Amygdala (tissue), 56 donors: ENCODE measurements at regions not wholly inside any gene's neighbourhood (a gene's known extent, or its start where the extent isn't known, plus 50 kb on each side); places are given as distances from the start of the nearest gene placed in this dataset.

ENCODE experiments used
- DNase-seq, 56 donors: peaks; one replicate each; lab custom pipeline; 2025; lab: John Stamatoyannopoulos, UW

DNA sequence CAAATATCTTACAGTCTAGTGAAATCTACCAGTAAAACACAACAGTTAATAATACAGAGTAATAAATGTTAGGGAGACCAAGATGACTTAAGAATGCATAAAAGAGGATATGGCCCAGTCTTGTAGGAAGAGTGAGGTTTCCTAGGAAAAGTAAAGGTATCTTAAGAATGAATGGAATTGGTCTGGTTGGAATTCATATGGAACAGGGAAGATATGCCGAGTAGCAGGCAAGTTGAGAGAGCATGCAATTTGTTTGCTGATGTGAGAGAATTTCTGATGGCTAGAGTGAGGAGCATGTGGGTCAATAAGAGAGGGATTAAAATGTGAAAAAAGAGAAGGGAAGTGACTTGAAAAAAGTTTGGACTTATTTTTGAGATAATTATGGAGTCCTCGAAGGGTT is 512.9 kb upstream of the ZEB2 start:
- no peak for DNase-seq

DNA sequence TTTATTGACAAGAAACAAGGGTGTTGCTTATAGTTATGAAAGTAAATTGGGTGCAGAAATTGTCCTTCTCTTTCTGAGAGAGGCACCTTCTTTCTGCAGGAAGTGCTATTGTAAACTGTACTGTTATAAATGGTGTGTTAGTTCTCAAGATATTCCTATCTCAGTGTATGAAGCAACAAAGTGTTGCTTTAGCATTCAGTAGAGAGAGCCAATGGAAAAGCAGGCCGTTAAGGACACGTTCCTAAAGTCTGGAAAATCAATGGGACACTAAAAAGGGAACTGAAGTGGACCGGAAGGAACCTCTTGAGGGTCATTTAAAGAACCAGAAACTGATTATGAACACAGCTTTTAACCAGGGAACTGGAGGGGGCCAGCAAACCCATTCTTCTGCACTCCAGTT is 510.0 kb upstream of the ZEB2 start:
- no peak for DNase-seq

DNA sequence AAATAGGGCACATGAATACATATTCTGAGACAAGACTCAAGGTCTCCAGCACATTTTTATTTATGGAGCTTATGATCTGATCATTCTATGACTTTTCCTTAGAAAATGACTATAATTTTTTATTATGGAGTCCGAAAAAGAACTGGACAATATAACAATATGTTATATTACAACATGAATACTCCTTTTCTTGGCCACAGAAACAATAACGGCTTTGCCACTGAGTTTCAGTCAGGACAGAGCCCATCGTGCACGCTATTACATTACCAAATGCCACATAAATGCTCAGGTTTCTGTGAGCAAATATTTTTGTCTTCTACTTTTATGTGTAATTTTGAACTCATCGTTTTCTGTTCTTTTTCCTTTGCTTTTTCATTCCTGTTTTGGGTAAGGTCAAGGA is 509.2 kb upstream of the ZEB2 start:
- DNase-seq = no peak

DNA sequence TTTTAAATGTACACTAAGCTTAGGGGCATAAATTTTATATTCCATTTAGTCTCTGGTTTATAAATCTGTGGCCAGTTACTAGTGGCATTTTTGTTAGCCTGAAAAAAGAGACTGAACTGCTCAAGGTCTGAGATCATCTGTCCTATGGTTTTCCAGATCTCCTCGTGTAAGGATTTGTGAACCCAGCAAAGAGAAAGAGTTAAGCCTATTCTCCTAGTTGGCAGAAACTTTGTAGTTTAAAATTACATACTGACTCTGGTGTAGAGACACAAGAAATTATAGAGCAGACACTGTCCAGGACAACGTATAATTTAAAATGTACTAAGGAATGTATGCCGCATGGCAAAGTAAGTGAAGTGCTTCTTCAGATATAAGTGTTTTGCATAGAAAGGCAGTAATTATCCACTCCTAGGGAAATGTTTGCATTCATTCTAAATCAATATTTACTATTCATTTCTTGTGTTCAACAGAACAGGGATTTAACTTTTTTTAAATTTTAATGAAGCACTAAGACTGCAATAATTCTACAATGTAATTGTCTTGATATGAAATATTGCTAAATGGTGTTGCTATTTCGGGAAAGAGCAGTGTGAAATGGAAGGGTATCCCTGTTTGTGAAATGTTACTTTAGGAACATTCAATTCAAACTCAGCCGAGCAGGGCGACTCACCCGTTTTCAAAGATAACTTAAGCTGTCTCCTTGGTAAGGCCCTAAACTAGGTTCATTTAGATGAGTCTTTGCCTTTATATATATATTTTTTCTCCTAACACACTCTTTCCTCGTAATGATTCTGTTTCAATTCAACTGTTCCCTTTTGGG is 508.4 kb upstream of the ZEB2 start:
- no peak for DNase-seq

DNA sequence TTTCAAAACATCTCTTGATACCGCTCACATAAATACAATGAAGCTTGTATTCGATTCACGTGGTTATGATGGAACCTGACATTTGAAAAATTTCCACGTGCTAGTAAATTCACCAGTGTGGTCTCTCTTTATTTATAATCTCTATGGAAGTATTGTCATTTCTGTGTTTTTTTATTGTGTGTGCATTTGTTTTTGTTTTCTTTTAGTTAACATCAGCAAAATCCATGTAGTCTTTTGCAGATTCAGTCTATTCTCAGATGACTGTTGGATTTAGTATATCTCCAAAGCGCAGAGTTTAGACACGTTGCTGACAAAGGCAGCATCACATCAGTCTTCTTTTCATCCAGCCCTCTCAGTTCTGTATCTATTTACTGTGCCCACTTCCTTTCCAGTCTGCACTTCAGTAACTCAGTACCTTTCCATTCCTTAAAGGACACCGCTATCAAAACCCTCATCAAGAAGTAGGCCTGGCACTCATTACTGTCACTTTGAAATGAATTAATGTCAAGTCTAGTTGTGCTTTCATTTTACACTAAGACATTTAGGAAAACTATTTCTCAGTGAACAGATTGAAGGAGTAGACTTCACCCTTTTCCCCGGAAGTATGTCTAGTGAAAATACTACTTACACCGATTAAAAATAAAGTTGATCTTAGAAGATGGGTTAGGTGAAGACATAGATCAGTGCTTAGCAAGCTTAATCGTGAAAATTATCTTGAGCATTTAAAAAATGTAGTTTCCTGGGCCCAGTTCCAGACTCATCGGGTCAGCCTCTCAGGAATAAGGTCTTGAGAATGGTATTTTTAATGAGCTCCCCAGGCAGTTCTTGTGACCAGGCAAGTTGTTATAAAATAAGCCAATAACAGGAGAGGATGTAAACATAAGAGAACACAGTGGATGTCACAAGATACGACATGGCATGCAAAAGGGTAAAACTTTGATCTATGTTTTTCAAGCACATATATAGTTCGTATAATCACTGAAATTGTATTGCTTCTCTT is 506.8 kb upstream of the ZEB2 start:
- DNase-seq = no peak

DNA sequence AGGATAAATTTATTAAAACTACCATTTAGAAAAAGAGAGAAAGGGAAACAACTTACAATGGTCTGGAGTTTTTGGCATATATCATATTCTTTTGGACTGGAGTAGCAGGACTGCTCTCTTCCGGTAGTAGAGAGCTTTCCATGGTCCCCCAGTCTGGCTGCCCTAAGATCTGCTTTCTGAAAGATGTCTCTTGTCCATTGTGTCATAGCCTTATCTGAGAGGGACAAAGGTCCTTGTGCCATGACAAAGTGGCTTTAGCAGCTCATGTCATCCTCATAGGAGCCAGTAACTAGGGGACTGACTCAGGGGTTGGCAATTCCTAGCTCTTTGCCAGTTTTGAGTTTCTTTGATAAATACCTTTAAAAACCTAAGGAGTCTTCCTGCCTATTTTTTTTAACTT is 505.5 kb upstream of the ZEB2 start:
- no peak for DNase-seq

DNA sequence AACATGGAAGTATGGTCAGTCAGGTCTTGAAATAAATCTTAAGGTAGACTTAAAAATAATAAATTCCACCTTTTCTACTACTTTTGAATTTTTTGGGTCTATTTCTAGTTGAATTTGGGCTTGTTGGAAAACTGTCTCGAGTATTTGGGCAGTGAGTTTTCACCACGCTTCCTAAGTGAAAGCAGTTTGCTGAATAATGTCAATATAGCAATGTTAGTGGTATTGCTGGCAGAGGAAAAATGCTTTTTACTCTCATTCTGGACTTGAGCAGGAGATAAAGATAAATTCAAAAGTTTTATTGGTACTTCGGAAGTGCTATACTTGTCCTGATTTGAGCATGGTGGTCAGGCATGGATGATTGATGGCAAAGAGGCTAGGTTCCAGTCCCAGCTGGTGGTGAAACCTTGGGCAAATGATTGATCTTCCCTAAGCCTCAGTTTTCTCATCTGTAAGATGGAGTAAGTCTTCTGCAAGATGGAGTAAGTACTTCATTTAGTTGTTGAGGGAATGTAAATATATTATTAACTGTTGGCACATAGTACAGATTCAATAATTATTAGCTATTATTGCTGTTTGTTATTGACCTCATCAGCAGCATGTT is 503.5 kb upstream of the ZEB2 start:
- no peak for DNase-seq

DNA sequence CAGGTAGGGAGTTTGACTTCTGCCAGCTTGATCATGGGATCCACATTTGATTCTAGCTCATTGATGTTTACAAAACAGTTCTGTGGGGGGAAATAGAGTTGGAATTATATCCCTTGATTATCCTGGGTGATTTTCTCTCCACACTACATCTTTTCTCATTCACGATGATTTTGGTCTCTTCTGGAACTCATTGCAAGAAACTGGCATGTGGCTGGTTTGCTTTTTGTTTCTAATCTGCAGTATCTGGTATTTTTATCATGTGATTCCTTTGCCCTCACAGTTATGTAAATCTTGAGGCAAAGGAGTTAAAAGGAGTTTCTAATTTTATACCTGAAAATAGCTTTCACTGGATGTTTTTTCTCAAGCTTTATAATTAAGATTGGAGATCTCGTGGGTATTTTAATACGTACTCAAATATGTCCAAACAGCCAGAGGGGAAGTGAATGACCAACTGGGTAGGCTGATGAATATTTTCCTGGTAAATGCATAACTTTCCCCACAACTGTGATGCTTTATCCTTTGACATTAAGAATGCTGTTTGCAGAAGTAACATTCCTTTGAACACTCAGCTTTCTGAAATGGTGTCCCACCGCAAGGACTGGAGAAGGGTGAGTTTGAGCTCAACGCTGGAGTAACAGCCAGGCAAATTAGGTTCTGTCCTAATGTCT is 502.9 kb upstream of the ZEB2 start:
- no peak for DNase-seq

DNA sequence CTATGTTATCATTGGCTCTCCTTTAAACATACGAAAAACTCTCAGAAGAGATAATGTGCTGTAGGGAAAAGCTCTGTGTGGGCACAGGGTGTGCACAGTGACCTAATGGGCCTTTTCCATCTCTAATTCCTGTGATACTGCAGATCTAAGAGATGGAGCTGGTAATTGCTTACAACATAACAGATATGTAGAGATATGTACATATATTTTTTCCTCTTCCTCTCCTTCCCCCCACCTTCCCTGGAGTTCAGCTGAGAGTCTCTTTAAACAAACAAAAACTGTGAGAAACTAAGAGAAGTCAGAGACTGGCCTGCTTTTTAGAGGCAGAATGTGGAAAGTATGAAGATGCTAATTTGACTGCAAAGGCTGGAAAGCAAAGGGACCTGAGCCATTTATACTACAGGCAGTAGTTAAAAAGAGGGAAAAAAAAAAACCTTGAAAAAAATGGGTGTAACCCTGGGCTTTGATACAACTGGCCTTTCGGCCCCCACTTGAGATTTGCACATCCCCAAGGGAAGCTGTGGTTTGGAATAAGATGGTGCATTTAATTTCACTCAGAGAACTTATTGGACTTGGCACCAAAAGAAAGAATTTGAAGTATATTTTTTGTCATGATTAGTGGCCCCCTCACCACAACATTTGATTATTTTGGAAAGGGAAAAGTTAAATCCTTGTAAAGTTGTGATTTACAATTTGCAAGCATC is 502.2 kb upstream of the ZEB2 start:
- DNase-seq = no peak

DNA sequence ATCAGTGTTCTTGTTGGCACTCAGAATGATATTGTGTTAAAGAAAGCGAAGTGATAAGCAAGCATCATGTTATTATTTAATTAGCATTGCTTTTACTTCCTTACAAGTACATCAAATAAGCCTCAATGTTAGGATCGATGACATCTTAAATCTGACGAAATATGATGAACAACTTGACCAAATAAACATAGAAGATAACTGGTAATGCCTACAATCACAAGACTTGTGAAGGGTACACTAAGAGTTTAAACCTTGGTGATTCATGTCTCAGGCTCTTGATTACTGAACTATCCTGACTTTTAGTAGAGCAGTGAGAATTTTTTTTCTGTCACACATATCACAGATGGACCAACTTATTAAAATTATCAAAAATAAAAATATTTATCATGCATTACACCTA is 500.8 kb upstream of the ZEB2 start:
- DNase-seq = no peak

DNA sequence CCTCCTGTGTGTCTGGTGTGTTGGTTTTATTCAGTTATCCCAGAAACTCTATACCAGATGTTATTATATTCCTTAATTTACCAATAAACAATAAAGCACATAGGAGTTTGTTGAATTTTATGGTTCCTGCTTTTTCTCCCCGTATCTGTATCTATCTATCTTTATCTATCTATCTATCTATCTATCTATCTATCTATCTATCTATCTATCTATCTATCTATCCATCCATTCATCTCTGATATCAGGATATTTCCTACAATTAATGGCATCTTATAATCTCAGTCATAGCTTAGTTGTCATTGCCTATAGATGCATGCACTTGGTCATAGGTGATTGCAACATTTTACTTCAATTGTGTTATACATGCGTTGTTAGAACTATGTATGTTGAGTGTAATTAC is 500.2 kb upstream of the ZEB2 start:
- DNase-seq = no peak

DNA sequence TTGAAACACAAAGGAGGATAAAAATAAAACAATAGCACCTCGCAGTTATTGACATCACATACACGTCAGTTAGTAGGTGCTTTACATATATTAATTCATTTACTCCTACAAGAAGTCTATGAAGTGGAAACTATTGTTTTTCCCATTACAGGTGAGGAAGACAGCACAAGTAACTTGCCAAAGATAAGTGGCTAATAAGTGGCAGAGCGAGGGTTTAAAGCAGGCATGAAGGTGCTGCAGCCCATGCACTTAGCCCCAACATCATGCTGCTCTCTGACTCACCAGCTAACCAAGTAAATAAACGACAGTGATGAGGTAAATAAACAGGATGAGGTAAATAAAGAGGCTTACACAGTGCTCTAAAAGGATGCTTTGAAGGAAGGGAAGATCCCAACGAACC is 498.6 kb upstream of the ZEB2 start:
- no peak for DNase-seq

DNA sequence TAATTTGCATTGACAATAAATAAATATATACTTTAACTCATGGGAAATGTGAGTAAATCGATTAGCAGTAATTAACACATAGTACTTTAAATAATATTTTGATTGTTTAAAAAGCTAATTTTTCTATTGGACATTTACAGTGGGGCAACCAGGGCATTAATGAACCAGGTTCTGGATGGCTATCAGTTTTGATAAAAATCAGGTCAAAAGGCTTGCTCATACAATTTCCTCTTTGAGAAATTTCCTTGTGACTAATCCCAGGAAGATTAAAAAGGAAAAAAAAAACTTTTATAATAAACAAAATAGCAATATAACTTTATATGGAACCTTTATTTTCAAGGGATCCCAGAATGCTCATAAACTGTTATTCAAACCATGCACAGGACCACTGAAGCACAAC is 497.2 kb upstream of the ZEB2 start:
- no peak for DNase-seq

DNA sequence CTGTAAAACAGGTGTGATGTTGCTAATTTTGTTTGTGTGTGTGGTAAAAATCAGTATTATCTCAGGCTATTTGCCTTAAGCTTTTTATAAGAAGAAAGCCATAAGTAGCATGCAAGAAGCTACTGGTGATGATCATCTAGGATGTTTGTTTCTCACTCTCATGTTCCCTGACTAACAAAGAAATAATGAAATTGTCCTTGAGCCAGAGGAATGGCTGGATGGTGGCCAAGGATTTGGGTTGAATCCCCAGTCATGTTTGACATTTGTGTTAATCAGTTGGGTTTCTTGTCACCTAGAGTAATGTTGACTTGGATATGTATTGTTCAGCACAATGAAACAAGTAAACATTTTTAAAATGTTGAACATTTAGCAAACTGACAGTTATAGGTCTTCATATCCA is 496.8 kb upstream of the ZEB2 start:
- no peak for DNase-seq

DNA sequence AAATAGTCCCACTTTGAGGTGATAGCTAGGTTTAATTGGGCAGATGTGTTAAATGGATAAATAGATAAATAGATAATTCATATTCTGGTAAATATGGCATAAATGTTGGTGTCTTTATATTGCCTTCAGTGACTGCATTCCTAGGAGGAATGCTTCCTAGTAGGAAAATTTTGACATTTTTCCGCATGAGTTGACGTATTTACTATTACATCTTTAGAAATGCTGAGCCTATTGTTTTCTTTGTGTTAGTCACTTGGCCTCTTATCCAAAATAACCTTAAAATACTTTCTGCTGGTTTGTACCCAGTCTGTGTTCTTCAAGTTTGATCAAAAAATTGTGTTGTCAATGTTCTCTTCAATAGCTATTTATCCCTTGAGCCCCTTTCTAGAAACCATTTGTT is 495.6 kb upstream of the ZEB2 start:
- no peak for DNase-seq

DNA sequence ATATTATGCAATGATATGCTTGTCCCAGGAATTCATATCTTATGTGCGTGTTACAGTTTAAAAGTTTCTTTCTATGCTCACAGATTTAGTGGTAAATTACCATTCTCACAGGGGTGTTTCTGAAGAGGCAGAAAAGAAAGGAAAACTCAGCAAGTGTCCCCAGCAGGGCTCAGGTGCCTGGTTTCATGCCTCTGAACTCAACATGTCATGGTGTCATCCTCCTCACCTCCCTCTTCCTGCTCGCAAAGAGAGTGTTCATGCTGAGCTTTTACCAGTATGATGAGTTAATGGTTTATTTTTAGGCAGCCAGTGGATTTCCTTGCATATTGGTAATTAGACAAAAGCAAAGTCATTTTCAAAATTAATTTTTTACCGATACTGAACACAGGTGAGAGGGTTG is 492.9 kb upstream of the ZEB2 start:
- DNase-seq = no peak

DNA sequence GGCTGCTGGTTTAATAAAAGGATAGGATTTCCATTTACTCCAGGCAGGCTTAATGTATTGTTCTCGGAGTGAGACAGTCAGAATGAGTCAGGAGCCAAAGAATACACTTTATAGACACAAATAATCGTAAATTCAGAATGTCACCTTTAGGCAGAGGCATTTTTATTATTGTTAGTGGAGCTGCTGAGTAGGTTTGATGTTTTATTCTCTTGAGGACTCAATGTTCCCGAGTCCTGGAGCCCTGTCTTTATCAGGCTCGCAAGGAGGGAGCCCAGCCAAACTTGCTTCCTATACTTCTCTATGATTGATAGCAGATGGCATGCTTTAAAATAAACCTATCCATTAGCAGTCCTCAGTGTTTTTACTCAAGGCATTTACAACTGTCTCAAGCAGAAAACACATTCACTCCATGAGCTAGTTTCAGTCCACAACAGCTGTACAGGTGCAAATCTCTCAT is 492.3 kb upstream of the ZEB2 start:
- DNase-seq = no peak

DNA sequence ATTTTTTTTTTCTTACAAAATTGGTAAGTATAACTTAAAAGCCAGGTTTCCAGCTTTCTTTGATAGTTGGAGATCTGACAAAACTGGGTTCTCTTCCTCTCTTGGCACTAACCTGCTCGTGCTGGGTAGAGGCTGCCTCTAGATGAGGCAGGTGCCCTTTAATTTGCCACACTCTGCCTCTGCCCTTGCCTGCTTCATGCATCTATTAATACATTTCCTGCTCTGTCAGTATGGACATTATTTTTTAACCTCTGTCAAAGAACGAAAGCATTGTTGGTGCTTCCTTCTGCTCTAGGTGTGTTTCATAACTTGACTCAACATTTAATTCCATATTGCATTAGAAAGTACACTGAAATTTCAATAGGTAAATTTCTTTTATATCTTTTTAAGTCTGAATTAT is 490.7 kb upstream of the ZEB2 start:
- no peak for DNase-seq

DNA sequence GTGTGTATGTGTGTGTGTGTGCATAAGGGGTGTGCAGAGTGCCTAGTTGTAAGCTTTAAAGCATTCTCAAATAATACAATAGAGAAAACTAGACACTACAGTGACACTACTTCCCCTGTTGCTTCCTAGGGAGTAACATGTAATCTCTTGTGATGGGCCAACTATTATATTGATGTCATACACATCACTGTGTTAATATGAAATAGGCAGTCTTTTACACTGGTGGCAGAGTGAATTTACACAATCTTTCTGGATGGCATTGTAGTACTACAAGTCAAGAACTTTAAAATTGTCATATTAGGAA is 488.0 kb upstream of the ZEB2 start:
- no peak for DNase-seq
